Esophagus squamous epithelium (tissue), 5 donors: ENCODE measurements at regions not wholly inside any gene's neighbourhood (a gene's known extent, or its start where the extent isn't known, plus 50 kb on each side); places are given as distances from the start of the nearest gene placed in this dataset.

ENCODE experiments used
- DNase-seq: peaks from one replicate; lab custom pipeline; 2025; lab: John Stamatoyannopoulos, UW
- H3K27ac ChIP-seq, 4 donors: fragments of 200-600 bp; sonication (generic); one replicate each; pipeline ENCODE4 v1.5.1; 2016 to 2019; ENCODE audit warnings: mild to moderate bottlenecking in 1 of 4
- H3K27me3 ChIP-seq, 4 donors: fragments of 200-600 bp; sonication (generic); 1 replicate in 3 of 4; 2 replicates in 1 of 4; pipeline versions ENCODE4 v1.5.1 to v1.6.0; 2017 to 2021; ENCODE audit warnings: antibody characterized with exemption in 1 of 4
- H3K36me3 ChIP-seq, 3 donors: fragments of 200-600 bp; sonication (generic); one replicate each; pipeline ENCODE4 v1.5.1; 2016 to 2019
- H3K4me1 ChIP-seq, 3 donors: fragments of 200-600 bp; sonication (generic); one replicate each; pipeline ENCODE4 v1.5.1; 2017 to 2019
- H3K4me3 ChIP-seq, 4 donors: fragments of 200-600 bp; sonication (generic); 1 replicate in 3 of 4; 2 replicates in 1 of 4; pipeline ENCODE4 v1.5.1; 2016 to 2019; ENCODE audit warnings: mild to moderate bottlenecking in 2 of 4, moderate library complexity in 1 of 4
- H3K9me3 ChIP-seq, 3 donors: fragments of 200-600 bp; sonication (generic); one replicate each; pipeline ENCODE4 v1.5.1; 2016 to 2019
- POLR2A ChIP-seq, 4 donors: fragments of 450-650 bp; IDR thresholded peaks; one replicate each; pipeline ENCODE4 v1.6.1; 2017; ENCODE audit warnings: antibody characterized with exemption in 4 of 4, mild to moderate bottlenecking in 4 of 4, moderate library complexity in 3 of 4
- WGBS, 2 donors: methylation state at CpG; one replicate each; pipeline ENCODE4 v1.1.5; 2018; 5-methylcytosine and 5-hydroxymethylcytosine counted together
- intact Hi-C: fragments of 100-400 bp; cut with DNase I; formaldehyde crosslinking; loops from one replicate; pipeline ENCODE4 v1.15.0; 2022
- TF ChIP-seq, protein P1 (sequence below), 6 experiments: fragments of 450-650 bp in 4 of 6; fragments of 200-600 bp in 2 of 6; sonication (generic) in 2 of 6; IDR thresholded peaks; one replicate each; pipeline ENCODE4 v1.5.1; 2016 to 2019; ENCODE audit warnings: antibody characterized with exemption in 6 of 6, mild to moderate bottlenecking in 4 of 6, moderate library complexity in 4 of 6
- donor health status: DM: yes; HTN: yes; CAD: no.

DNA sequence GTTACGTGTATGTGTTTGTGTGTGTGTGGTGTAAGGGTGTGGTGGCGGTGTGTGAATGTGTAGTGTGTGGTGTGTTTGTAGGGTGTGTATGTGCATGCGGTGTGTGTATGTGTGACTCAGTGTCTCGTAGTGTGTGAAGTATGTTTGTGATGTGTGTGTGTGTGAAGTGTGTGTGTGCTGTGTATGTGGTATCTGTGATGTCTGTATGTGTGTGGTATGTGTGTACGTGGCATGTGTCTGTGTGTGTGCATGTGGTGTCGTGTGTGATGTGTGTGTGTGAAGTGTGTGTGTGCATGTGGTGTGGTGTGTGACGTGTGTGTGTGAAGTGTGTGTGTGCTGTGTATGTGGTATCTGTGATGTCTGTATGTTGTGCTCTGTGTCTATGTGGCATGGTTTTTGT lies 339.4 kb downstream of the MTRR start:
- DNase-seq, result no peak
- 91 to 97% methylated on average over 7 of the region's 7 CpGs for WGBS, 2 donors
- no peak for TF ChIP-seq POLR2A (IDR thresholded peaks at IDR 0.05)
- TF ChIP-seq, protein P1, sequence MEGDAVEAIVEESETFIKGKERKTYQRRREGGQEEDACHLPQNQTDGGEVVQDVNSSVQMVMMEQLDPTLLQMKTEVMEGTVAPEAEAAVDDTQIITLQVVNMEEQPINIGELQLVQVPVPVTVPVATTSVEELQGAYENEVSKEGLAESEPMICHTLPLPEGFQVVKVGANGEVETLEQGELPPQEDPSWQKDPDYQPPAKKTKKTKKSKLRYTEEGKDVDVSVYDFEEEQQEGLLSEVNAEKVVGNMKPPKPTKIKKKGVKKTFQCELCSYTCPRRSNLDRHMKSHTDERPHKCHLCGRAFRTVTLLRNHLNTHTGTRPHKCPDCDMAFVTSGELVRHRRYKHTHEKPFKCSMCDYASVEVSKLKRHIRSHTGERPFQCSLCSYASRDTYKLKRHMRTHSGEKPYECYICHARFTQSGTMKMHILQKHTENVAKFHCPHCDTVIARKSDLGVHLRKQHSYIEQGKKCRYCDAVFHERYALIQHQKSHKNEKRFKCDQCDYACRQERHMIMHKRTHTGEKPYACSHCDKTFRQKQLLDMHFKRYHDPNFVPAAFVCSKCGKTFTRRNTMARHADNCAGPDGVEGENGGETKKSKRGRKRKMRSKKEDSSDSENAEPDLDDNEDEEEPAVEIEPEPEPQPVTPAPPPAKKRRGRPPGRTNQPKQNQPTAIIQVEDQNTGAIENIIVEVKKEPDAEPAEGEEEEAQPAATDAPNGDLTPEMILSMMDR (IDR thresholded peaks at IDR 0.05), result no peak
- Histone ChIP-seq H3K36me3 (no peaks in the 10 kb centered on the region), H3K27ac (no peak overlapping the region), H3K27me3 (no peaks in the 10 kb centered on the region), H3K4me1 (no peaks in the 10 kb centered on the region), H3K9me3 (no peaks in the 10 kb centered on the region), H3K4me3 (no peak overlapping the region)
- intact Hi-C loops, result no loop called here

DNA sequence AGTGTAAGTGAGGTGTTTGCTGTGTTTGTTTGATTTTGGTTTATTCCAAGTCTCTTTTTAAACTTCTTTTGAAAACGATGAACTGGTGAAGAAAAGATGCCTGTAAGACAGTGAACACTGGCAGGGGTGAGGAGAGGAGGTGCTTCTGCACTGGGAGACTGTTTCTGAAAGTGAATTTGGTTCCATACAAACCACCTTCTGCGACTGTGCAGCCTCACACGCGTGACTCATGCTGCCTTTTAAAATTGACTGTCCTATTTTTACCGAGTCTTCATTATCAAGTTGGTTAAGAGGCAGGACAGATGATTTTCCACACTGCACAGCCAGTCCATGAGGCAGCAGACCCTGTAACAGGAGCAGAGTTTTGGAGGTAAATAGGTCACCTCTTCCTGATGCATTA lies 340.6 kb downstream of the MTRR start:
- Histone ChIP-seq H3K9me3 (no peaks in the 10 kb centered on the region), H3K27ac (no peak overlapping the region), H3K4me1 (no peaks in the 10 kb centered on the region), H3K36me3 (no peaks in the 10 kb centered on the region), H3K27me3 (no peaks in the 10 kb centered on the region), H3K4me3 (no peak overlapping the region)
- DNase-seq, result no peak
- intact Hi-C loops, result no loop called here
- WGBS, 2 donors, result 60 to 72% methylated on average over 5 of the region's 5 CpGs
- TF ChIP-seq, protein P1 (IDR thresholded peaks at IDR 0.05), result no peak
- no peak for TF ChIP-seq POLR2A (IDR thresholded peaks at IDR 0.05)

DNA sequence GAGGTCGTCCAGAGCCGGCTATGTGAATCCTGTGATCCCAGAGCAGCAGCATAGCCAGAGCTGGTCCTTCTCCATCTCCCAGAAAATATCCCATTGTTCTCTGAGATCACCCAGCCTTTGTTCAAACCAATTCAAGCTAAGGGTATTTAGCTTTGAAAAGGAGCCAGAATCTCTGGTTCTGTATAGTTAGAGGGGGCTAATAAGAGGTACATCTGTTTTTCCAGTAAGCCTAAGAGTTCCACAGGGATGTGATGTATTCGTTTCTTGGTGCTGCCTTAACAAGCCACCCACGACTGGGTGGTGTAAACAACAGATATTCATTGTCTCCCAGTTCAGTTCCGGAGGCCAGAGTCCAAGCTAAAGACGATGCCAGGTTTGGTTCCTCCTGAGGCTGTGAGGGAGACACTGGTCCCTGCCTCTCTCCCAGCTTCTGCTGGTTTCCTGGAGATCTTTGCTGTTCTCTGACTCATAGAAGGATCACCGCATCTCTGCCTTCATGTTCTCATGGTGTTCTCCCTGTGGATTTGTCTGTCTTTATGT lies 344.8 kb downstream of the MTRR start:
- H3K27me3 ChIP-seq, result no peaks in the 10 kb centered on the region
- no peaks in the 10 kb centered on the region for H3K36me3 ChIP-seq
- H3K4me3 ChIP-seq, result no peak overlapping the region
- no peak overlapping the region for H3K27ac ChIP-seq
- H3K9me3 ChIP-seq, result no peaks in the 10 kb centered on the region
- H3K4me1 ChIP-seq, result no peaks in the 10 kb centered on the region
- WGBS, 2 donors, result 42 to 63% methylated on average over 6 to 7 of the region's 7 CpGs
- intact Hi-C loops, result no loop called here
- TF ChIP-seq, protein P1 (IDR thresholded peaks at IDR 0.05), result no peak
- TF ChIP-seq POLR2A (IDR thresholded peaks at IDR 0.05), result no peak
- no peak for DNase-seq

DNA sequence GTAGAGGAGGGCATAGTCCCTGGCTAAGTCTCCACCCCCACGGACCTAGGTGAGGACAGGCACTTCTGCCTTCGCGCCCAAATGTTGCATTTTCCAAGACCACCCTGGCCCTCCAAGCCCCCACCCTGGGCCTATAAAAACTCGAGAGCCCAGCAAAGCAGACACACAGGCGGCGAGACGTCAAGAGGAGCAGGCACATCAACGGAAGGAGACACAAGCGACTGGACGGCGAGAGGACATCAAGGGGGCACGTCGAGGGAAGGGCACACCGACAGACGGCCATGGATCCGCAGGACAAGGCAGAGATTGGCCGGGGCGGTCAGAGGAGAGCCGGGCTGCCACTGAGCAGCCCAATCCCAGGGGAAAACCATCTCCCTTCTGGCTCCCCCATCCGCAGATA lies 348.0 kb downstream of the MTRR start:
- whole genome bisulfite sequencing, 2 donors, result 92 to 93% methylated on average over 14 to 16 of the region's 20 CpGs
- Histone ChIP-seq H3K9me3 (no peaks in the 10 kb centered on the region), H3K36me3 (no peaks in the 10 kb centered on the region), H3K27ac (no peak overlapping the region), H3K4me3 (no peak overlapping the region), H3K4me1 (no peaks in the 10 kb centered on the region), H3K27me3 (no peaks in the 10 kb centered on the region)
- TF ChIP-seq POLR2A (IDR thresholded peaks at IDR 0.05), result no peak
- TF ChIP-seq, protein P1 (IDR thresholded peaks at IDR 0.05), result no peak
- intact Hi-C loops, result no loop called here
- DNase-seq, result no peak

DNA sequence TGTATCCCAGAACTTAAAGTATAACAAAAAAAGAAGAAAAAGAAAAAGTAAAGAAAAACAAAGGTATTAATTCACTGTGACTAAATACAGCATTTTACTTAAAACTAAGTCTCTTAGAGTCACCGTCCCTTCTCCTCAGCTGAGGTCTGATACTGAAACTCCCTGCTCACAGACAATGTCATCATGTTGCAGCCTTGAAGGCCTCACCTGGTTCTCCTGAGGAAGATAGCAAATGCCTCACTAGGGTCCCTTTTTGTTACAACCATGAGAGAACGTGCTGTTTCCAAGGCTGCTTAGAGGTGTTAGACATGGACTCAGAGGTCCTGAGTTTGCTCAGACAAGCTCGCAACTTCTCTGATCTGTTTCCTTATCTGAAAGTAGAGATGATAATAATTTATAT lies 357.2 kb downstream of the MTRR start:
- H3K27me3 ChIP-seq, result no peaks in the 10 kb centered on the region
- intact Hi-C loops, result no loop called here
- H3K4me1 ChIP-seq, result no peaks in the 10 kb centered on the region
- no peaks in the 10 kb centered on the region for H3K9me3 ChIP-seq
- no peak overlapping the region for H3K27ac ChIP-seq
- 83 to 90% methylated on average over 3 of the region's 3 CpGs for WGBS, 2 donors
- H3K4me3 ChIP-seq, result no peak overlapping the region
- DNase-seq, result no peak
- H3K36me3 ChIP-seq, result no peaks in the 10 kb centered on the region
- TF ChIP-seq, protein P1 (IDR thresholded peaks at IDR 0.05), result no peak
- TF ChIP-seq POLR2A (IDR thresholded peaks at IDR 0.05), result no peak
